NCI-H748 (cell line): ENCODE measurements at regions not wholly inside any gene's neighbourhood (a gene's known extent, or its start where the extent isn't known, plus 50 kb on each side); places are given as distances from the start of the nearest gene placed in this dataset.
A peak's percentile ranks its signal among the peaks of the same experiment; 100 is the strongest.
"Not testable (repeated sequence)": the region's sequence is repeated elsewhere in the genome, so short reads cannot be mapped to it uniquely, and the experiment has no call there.

Experiments used
- DNase-seq: peaks from one replicate; lab custom pipeline; 2025; ENCODE audit not compliant: unreplicated experiment; lab: John Stamatoyannopoulos, UW

DNA sequence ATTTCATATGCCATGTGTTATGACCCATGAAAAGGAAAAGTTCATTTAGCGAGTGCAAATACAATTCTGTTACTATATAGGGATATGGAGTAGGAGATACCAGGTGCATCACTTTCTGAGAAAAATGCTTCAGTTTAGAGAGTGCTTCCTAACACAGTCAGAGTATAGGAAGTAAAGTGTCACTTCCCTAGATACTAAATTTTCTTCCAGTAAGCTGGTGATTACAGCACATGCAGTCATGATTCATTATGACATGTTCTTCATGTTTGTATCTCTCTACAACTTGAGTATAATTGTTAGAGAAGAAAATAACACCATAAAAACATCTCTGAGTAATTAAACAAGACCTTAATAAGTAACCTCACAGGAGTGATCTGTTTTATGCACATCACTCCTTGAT lies 837.0 kb downstream of the DNAH5 start:
- no peak for DNase-seq

DNA sequence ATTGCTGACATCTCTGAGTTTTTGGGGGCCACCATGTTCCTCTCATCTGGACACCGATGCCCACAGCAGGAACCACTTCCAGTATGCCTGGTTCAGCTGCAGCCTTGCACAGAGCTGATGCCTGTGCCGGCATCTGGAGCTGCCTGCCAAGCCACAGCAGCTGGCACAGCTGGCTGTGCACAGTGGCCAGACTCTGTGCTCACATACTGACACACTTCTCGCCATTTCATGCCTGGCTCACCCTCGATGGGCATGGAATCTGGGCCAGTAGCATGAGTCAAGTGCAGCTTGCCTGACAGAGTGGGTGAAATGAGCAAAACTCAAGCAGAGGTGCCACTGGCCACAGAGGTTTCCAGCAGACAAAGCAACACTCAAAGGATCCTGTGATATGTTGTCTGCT lies 863.4 kb downstream of the DNAH5 start:
- no peak for DNase-seq

DNA sequence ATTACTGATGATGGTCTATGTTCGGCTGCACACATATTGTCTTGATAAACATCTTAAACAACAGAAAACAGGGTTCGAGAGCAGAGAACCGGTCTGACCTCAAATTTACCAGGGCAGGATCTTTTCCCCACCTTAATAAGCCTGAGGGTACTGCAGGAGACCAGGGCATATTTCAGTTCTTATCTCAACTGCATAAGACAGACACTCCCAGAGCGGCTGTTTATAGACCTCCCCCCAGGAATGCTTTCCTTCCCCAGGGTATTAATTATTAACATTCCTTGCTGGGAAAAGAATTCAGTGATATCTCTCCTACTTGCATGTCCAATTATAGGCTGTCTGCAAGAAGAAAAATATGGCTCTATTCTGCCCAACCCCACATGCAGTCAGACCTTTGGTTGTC lies 871.6 kb downstream of the DNAH5 start:
- not testable (repeated sequence) for DNase-seq

DNA sequence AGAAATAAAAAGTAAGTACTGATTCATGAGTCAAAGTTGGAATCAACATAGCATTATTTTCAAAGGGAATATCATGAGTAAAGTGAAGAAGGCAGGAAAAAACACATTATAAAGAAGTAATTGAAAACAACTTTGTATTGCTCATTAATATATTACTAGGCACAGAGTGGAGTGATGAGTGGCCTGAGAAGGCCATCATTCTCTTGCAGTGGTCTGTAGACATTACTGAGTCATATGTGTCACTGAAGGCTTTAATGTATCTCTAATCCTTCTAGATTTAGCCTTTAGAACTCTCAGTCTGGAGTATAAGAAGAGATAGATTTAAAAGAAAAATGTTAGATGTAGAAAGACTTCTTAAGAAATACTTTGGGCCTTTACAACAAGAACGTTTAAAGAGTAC lies 881.4 kb downstream of the DNAH5 start:
- no peak for DNase-seq

DNA sequence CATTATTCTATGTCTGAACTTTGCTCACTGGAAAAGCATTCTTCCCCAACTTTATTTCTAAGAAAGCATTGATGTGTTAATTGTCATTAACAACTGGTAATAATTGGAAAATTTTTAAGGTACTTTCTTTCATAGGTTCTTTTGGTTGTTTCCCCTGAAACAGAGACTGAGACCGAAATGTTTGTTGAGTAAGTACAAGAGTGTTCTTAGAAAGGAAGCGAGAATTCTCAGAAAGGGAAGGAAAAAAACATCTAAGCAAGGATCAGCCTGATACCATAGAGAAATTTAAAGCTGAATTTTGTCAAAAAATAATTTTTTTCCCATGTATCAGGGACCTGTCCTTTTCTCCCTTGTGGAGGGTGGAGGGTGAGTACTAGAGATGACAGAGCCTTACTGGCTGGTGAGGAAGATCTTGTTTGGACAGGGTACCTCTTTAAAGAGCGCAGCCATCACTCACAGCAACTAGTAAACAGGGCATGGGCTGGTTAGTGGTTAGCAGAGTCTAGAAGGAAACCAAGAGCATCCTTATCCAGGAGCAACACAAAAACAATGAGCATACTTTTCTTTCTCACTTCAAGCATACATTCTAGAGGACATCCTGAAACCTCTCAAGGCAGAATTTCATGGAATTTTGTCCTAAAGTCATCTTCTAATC lies 898.5 kb downstream of the DNAH5 start:
- DNase-seq, result no peak

DNA sequence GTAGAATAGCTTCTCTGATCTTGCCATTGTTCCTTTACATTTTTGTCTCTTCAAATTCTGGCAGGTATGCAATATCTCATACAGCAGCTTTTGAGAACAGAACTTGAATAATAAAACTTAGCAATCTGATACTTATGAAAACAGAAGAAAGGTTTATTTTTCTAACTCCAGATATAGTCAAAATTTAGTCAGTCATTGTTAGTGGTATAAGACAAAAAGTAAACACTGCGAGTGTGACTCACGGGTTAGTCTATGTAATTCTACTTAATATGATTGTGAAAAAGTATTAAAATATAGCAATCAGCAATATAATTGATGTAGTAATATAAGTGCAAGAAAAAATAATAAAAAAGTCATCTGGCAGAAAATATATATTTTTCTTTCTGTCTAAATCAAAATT lies 910.4 kb downstream of the DNAH5 start:
- no peak for DNase-seq

DNA sequence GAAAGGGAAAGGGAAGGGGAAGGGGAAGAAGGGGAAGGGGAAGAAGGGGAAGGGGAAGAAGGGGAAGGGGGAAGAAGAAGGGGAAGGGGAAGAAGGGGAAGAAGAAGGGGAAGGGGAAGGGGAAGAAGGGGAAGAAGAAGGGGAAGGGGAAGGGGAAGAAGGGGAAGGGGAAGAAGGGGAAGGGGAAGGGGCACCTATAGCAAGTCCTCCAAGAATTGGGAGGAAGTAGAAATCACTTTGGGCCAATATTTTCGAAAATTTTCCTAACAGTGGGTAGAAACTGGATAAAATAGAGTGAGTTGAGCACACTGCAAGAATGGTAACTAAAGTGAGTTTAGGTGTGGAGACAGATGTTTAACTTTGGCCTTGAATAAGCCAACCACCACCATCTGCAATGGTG lies 915.3 kb downstream of the DNAH5 start:
- no peak for DNase-seq

DNA sequence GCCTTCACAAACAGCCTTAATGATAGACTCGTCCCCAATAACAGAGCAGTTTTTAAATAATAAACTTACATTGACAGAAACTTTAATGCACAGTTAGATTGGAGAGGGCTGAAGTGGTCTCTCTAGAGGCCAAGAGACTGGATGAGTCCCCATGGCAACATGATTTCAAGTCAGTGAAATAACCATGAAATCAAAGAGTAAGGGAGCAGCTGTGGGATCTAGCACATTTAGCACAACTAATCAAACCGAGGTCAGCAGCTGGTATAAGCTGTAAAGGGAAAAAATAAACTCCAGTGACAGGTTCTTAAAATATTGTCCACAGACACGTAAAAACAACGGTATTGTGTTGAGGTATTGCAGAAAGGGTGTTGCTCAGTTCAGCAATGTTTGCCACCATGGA lies 916.6 kb downstream of the DNAH5 start:
- no peak for DNase-seq

DNA sequence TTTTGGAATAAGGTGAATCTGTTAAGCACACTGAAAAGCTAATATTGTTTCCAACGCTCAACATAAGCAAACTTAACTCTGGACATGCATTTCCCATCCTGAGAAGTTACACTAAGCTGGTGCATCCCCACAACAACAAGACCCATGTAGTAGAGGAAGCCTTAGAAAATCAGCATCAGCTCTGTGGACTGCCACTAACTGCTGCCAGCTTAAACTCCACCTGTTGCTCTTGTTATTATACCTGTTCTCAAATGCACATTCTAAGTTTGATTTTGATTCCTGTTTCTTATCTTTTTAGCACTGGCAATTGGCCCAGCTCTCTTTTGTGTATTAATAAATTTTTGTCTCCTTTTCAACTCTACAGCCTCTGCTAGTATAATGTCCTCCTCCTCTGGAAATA lies 924.8 kb downstream of the DNAH5 start:
- no peak for DNase-seq

DNA sequence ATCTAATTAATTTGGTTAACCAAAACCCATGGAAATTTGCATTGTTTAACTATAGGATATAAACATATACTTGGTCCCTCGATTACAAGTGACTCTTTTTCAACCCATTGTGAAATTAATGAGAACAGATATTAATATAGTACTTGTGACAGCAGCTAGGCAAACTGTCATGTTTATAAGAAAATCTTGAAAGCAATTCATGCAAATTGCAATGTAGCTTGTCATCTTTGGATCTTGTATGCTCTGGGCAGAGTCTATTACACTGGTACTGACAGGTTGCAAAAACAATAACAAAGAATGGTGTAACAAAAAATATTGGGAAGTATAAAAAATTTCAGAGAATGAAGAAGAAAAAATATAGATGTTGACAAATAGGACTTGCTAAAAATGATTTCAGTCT lies 941.0 kb downstream of the DNAH5 start:
- no peak for DNase-seq

DNA sequence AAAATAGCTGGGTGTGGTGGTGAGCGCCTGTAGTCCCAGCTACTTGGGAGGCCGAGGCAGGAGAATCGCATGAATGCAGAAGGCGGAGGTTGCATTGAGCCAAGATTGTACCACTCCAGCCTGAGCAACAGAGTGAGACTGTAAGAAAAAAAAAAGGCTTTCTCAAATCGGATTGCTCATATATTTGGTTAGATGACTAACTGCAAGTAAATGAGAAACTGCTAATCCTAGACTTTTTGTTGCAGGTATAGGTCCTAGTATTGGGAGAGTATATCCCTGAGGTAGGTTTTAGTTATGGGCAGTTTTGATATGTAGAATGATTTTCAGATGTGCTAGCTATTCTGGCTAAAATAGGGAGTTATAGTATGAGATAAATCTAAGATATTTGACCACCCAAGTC lies 944.8 kb downstream of the DNAH5 start:
- DNase-seq, result no peak

DNA sequence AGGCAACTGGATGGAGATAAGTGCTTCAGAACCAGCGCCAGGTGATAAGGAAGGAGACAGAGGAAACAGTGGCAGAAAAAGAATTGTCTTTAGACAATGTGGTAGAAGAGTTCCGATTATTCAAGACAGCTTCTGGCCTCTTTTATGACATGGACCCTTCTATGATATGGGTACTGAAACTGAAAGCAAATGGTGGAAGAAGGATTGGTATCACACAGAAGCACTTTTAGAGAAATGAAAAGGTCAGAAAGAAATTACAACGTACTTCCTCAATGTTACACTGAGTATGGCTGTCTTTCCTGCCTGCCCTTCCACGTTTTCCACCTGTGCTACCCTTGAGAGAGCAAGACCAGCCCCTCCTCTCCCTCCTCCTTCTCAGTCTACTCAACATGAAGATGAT lies 959.3 kb downstream of the DNAH5 start:
- no peak for DNase-seq

DNA sequence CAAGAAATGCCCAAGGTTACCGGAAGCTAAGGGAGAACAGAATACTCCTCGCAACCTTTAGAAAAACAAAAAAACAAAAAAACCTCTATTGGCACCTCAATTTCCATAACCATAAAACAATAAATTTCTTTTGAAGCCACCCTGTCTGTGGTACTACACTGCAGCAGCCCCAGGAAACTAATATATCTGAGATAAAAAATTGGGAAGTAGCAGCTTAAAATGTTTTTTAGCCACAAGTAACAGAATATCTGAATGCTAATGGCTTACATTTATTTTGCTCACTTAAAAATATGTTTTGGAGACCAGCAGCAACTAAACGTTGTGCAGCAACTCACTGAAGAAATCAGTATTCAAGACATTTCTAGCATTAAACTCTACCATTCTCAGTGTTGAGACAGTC lies 969.6 kb downstream of the DNAH5 start:
- no peak for DNase-seq

DNA sequence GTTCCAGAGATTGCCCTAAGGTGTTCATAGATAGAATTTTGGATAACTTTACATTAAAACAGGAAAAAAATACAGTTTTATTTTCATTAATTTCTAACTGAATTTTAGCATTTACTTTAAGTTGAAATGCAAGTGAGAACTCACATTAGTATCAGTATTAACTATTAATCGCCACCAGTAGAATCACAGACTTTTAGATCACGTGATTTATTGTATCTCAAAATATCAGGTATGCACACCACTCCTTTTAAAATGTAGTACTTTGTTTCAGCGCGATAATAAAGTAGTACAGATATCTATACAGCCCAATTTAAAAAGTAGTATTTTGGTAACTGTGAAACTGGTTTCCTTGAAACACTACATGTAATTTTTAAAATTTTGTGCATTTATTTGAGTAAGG lies 978.7 kb downstream of the DNAH5 start:
- DNase-seq, result no peak

DNA sequence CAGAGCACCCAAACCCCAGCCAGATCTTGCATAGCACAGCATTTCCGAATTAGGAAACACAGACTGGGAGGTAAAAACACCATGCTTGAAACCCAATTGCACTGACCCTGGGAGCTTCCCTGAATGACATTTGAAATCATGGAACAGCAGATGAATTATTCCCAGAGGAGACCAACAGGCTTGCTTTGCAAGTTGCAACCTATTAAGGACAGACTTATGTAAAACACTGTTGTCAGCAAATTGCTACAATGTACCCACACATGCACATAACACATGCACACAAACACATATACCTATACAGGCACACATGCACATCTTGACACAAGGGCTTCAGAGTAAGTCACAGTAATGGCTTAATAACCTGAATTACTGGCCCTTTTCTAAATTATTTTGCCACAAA lies 984.8 kb downstream of the DNAH5 start:
- DNase-seq, result no peak

DNA sequence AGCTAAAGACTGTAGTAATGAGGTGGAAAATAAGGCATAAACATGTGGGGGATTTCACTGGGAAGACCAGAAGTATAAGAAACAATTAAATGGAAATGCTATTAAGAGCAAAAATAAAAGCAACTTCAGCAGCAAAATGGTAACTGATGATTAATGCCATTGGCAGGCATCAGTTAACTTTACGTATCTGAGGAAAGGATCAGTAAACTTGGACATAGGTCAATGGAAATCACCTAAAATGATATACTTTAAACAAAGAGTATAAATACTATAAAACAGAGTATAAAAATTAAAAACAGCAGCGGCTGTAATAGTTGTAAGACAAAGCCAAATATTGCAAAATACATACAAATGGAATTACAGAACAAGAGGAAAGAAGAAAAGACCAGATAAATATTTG lies 992.1 kb downstream of the DNAH5 start:
- no peak for DNase-seq

DNA sequence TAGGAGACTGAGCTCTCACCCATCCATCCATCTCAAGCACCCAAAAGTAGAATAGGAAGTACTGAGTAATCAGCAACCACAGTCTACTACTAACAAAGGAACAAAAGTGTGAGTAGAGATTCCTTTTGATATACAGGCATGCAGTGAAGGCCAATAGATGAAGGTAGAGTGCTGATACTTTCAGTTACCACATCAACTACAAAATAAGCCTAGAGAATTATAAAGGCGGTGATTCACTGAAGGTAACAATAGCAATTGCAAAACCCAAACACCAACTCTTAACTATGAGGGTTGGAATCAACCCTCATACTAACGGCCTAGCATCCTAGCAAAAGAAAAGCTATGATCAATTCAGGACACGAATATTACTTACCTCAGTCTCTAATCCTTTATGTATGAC lies 992.6 kb downstream of the DNAH5 start:
- no peak for DNase-seq

DNA sequence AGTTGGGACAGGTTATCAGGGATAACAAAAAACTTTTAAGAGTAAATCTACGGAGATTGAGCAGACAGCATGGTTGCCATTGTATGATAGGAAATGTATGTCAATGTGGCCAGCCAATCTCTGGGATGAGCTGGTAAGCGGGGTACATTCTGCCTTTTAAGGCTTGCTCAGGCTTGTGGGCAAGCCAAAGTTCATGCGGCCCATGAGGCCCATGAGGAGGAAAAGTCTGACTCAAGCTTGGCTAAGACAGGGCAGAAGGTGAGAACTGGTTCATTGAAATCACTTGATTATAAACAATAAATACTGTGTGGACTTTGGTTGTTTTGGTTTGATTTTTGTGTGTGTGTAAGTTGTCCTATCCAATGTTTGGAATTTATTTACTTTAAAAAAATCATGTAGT lies 997.1 kb downstream of the DNAH5 start:
- no peak for DNase-seq

DNA sequence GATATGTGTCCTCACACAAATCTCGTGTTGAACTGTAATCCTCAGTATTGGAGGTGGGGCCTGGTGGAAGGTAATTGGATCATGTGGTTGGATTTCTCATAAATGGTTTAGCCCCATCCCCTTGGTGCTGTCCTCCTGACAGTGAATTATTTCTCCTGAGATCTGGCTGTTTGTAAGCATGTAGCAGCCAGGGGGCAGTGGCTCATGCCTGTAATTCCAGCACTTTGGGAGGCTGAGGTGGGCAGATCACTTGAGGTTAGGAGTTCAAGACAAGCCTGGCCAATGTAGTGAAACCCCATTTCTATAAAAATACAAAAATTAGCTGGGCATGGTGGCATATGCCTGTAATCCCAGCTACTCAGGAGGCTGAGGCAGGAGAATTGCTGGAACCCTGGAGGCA lies 999.0 kb downstream of the DNAH5 start:
- not testable (repeated sequence) for DNase-seq

DNA sequence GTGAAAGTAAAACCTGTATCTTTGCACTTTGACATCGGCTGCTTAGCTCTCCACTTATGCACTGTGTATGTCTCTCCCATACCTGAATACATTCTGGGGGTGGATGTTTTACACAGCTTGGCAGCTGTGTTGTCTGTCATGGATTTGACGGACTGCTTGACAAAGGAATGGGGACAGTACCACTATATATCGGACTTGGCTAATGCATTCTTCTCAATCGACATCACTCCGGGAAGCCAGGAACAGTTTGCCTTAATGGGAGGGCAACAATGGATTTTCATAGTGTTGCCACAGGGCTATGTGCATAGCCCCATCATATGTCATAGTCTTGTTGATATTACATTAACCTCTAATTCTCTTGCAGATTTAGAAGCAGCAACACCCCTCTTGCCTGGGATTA lies 1008.3 kb downstream of the DNAH5 start:
- no peak for DNase-seq

DNA sequence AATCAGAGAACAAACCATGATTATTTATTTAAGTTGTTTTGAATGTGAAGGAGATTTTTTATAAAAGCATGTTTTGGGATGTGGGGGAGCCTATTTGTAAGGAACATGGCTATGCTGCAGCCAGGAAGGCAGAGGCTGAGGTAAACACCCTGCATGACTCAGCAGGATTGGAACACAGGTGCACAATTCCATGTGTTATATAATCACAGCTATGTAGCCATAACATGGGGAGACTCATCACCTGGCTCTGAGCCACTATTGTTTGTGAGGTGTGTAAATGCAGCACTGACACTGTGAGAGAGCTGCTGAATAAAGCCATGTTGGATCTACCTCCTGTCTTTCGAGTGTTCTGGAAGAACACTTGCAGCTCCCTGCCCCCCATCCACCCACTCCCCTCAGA lies 1009.8 kb downstream of the DNAH5 start:
- peak; percentile 69 for DNase-seq

DNA sequence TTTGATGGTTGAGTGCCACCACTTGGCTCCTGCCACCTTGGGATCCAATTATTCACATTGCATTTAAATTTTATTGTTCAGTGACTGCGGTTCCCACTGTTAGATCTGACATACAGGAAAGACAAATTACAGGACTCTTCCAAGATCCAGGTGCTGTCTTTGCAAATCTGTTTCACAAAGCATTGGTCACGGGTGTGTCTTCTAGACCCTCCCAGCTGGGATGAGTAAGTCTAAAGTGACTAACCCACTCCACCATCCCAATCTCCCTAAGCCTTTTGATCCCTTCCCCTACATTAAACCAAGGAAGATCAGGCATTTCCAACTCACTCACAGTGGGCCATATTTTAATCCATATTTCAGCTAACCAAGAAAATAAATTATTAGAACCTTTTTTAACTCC lies 1016.3 kb upstream of the CTNND2 start:
- DNase-seq, result no peak

DNA sequence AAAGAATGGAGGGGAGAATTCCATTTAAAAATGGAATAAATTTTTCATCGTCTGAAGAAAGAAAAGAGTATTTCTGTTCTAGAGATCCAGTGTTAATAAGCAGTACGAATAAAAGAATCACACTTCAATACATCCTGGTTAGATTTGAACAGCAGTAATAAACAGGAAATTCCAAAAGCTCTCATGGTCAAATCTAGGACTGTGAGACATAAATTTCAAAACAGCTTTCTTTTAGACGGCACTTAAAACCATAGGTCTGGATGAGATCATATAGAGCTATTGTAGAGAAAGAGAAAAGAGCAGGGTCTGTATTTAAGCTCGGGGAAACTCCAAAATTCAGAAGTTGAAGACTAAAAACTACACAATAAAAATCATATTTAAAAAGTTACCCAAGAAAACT lies 1006.9 kb upstream of the CTNND2 start:
- no peak for DNase-seq

DNA sequence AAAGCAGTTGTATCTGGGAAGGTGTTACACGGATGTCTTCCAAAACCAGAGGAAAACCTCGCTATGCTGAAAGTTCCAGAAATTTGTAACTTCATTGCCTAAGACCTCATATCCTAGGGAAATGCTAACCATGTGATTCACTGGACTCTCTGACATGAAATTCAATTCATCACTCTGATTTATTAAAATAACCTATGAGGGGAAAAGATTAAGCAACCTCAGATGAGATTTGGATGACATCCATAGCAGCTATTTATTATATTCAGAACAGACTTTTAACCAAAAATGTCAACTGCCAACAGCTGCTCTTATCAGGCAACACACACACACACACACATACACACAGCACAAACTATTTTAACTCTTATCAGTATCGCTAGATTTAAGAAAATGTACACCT lies 1006.4 kb upstream of the CTNND2 start:
- no peak for DNase-seq
